GM19043 (cell line): ENCODE measurements at regions not wholly inside any gene's neighbourhood (a gene's known extent, or its start where the extent isn't known, plus 50 kb on each side); places are given as distances from the start of the nearest gene placed in this dataset.

Experiments
- ATAC-seq: cut with Tn5 transposase; IDR thresholded peaks from one replicate; pipeline ENCODE4 v1.9.1; 2021; ENCODE audit warnings: low read depth; ENCODE audit not compliant: unreplicated experiment

GRCh38 chr6:104522533-104522932 is 337.2 kb downstream of the HACE1 start:
- ATAC-seq: no peak

- ATAC-seq: no peak
Observed at GRCh38 chr6:104521176-104521575, 338.5 kb downstream of the HACE1 start.

GRCh38 chr6:104519566-104519965 is 340.2 kb downstream of the HACE1 start:
- ATAC-seq: no peak

- no peak for ATAC-seq
Observed at GRCh38 chr6:104509355-104509754, 350.4 kb downstream of the HACE1 start.

- no peak for ATAC-seq
Observed at GRCh38 chr6:104506429-104506828, 353.3 kb downstream of the HACE1 start.

- no peak for ATAC-seq
Observed at GRCh38 chr6:104505838-104506237, 353.9 kb downstream of the HACE1 start.

GRCh38 chr6:104500265-104500664 is 359.5 kb downstream of the HACE1 start:
- no peak for ATAC-seq

GRCh38 chr6:104486035-104486434 is 373.7 kb downstream of the HACE1 start:
- ATAC-seq: no peak

- no peak for ATAC-seq
Observed at GRCh38 chr6:104484626-104485025, 375.1 kb downstream of the HACE1 start.

- no peak for ATAC-seq
Observed at GRCh38 chr6:104484191-104484590, 375.5 kb downstream of the HACE1 start.

- no peak for ATAC-seq
Observed at GRCh38 chr6:104483225-104483834, 376.4 kb downstream of the HACE1 start.

- ATAC-seq: no peak
Observed at GRCh38 chr6:104477569-104477968, 382.1 kb downstream of the HACE1 start.

GRCh38 chr6:104473021-104473429 is 386.7 kb downstream of the HACE1 start:
- ATAC-seq: no peak

- no peak for ATAC-seq
Observed at GRCh38 chr6:104472021-104472901, 387.5 kb downstream of the HACE1 start.

- no peak for ATAC-seq
Observed at GRCh38 chr6:104466306-104466705, 393.4 kb downstream of the HACE1 start.

GRCh38 chr6:104462811-104463599 is 396.7 kb downstream of the HACE1 start:
- ATAC-seq: no peak

- ATAC-seq: no peak
Observed at GRCh38 chr6:104460738-104461483, 398.8 kb downstream of the HACE1 start.

GRCh38 chr6:104459543-104459942 is 400.2 kb downstream of the HACE1 start:
- ATAC-seq: no peak

- ATAC-seq: no peak
Observed at GRCh38 chr6:104449918-104450317, 409.8 kb downstream of the HACE1 start.
